ENCODE measurements at regions not wholly inside any gene's neighbourhood (a gene's known extent, or its start where the extent isn't known, plus 50 kb on each side); places are given as distances from the start of the nearest gene placed in this dataset.

DNA sequence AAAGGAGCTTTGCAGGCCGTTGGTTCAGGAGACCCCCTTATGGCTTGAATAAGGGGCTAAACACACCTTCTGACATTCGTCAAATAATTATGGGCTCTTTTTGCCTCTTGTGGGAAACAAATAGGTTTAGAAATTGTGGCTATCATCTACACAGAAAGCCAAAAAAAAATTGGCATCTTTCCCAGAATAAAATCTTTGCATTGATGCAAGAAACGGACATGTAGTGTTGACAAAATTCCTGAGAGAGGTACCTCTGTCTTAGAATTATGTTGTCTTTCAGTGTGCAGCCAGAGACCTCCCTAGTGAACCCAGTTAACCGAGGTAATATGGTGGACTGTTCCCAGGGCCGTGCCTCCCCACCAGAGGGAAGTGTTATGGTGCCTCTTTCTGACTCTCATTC, 283.9 kb downstream of the SDHAF3 start:
- H3K27me3 ChIP-seq (ENCODE audit: control insufficient read depth in 1 of 2, insufficient read depth in 2 of 2, low read length in 2 of 2): peaks cover 0 to 3% of the 10 kb centered on the region in 2 experiments; a peak in 1 of 5 replicates
- H3K9me3 ChIP-seq (ENCODE audit: low read length): no peaks in the 10 kb centered on the region
- no peaks in the 10 kb centered on the region for H3K36me3 ChIP-seq (replicated peaks in 1 of 2; ENCODE audit: control insufficient read depth in 1 of 2, insufficient read depth in 2 of 2, low read length in 2 of 2)
- CTCF ChIA-PET (ENCODE audit: low intra/inter-chr PET ratio, low total read pairs): no interaction called here
- H3K27ac ChIP-seq (ENCODE audit: extremely low read length, insufficient read depth, low read length): no peak overlapping the region
- WGBS (ENCODE audit: low lambda C conversion rate): 1% methylated on average over 5 of the region's 5 CpGs
- DNase-seq (ENCODE audit: low spot score) (no peak), FAIRE-seq (no peak), ATAC-seq (no peak)
- no TSS peak for BruUV-seq (replicated peaks)
- H3K4me1 ChIP-seq (ENCODE audit: insufficient read depth, low read length): no peaks in the 10 kb centered on the region
- no peak overlapping the region for H3K4me3 ChIP-seq (replicated peaks in 1 of 3; ENCODE audit: insufficient read depth in 1 of 3, low read depth in 2 of 3, low read length in 3 of 3)
- POLR2A ChIA-PET: no interaction called here
- no peaks in the 10 kb centered on the region for H4K20me1 ChIP-seq (ENCODE audit: insufficient read depth, low read length)
- in situ Hi-C loops (cut with HindIII; ENCODE audit: extremely low pct_ligation_motif_present, low pct_unique_long_range_greater_than_20kb) (no loop called here), intact Hi-C loops (cut with micrococcal nuclease; ENCODE audit: unreplicated experiment) (no loop called here)
- H3K4me2 ChIP-seq (ENCODE audit: low read depth, low read length): no peak overlapping the region
- H3K79me2 ChIP-seq (ENCODE audit: insufficient read depth, low read length): no peaks in the 10 kb centered on the region
- no peak overlapping the region for H2AFZ ChIP-seq (ENCODE audit: low read length)
- H3K9ac ChIP-seq (ENCODE audit: insufficient read depth, low read depth, low read length): no peak overlapping the region
- TF ChIP-seq ZSCAN22 (CRISPR knock-in tag; IDR thresholded peaks at IDR 0.05) (no peak), ONECUT2 (CRISPR knock-in tag; IDR thresholded peaks at IDR 0.05) (no peak), ZNF510 (CRISPR knock-in tag; IDR thresholded peaks at IDR 0.05; ENCODE audit: low read depth) (no peak), RARA (CRISPR knock-in tag; IDR thresholded peaks at IDR 0.05) (no peak), U2AF2 (IDR thresholded peaks at IDR 0.05; ENCODE audit: low read depth, low read length) (no peak), PLRG1 (conservative IDR thresholded peaks at IDR 0.05) (no peak), ELF1 (CRISPR knock-in tag; IDR thresholded peaks at IDR 0.05) (no peak), TMF1 (CRISPR knock-in tag; IDR thresholded peaks at IDR 0.05; ENCODE audit: low read depth) (no peak)
- TF ChIP-seq, protein P1, sequence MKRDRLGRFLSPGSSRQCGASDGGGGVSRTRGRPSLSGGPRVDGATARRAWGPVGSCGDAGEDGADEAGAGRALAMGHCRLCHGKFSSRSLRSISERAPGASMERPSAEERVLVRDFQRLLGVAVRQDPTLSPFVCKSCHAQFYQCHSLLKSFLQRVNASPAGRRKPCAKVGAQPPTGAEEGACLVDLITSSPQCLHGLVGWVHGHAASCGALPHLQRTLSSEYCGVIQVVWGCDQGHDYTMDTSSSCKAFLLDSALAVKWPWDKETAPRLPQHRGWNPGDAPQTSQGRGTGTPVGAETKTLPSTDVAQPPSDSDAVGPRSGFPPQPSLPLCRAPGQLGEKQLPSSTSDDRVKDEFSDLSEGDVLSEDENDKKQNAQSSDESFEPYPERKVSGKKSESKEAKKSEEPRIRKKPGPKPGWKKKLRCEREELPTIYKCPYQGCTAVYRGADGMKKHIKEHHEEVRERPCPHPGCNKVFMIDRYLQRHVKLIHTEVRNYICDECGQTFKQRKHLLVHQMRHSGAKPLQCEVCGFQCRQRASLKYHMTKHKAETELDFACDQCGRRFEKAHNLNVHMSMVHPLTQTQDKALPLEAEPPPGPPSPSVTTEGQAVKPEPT (CRISPR knock-in tag; IDR thresholded peaks at IDR 0.05; ENCODE audit: low read depth): no peak
- TF ChIP-seq, protein P2, sequence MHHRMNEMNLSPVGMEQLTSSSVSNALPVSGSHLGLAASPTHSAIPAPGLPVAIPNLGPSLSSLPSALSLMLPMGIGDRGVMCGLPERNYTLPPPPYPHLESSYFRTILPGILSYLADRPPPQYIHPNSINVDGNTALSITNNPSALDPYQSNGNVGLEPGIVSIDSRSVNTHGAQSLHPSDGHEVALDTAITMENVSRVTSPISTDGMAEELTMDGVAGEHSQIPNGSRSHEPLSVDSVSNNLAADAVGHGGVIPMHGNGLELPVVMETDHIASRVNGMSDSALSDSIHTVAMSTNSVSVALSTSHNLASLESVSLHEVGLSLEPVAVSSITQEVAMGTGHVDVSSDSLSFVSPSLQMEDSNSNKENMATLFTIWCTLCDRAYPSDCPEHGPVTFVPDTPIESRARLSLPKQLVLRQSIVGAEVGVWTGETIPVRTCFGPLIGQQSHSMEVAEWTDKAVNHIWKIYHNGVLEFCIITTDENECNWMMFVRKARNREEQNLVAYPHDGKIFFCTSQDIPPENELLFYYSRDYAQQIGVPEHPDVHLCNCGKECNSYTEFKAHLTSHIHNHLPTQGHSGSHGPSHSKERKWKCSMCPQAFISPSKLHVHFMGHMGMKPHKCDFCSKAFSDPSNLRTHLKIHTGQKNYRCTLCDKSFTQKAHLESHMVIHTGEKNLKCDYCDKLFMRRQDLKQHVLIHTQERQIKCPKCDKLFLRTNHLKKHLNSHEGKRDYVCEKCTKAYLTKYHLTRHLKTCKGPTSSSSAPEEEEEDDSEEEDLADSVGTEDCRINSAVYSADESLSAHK (CRISPR knock-in tag; IDR thresholded peaks at IDR 0.05; ENCODE audit: borderline replicate concordance): no peak
- TF ChIP-seq, protein P3, sequence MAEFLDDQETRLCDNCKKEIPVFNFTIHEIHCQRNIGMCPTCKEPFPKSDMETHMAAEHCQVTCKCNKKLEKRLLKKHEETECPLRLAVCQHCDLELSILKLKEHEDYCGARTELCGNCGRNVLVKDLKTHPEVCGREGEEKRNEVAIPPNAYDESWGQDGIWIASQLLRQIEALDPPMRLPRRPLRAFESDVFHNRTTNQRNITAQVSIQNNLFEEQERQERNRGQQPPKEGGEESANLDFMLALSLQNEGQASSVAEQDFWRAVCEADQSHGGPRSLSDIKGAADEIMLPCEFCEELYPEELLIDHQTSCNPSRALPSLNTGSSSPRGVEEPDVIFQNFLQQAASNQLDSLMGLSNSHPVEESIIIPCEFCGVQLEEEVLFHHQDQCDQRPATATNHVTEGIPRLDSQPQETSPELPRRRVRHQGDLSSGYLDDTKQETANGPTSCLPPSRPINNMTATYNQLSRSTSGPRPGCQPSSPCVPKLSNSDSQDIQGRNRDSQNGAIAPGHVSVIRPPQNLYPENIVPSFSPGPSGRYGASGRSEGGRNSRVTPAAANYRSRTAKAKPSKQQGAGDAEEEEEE (CRISPR knock-in tag; IDR thresholded peaks at IDR 0.05; ENCODE audit: borderline replicate concordance): no peak
- TF ChIP-seq, protein P4, sequence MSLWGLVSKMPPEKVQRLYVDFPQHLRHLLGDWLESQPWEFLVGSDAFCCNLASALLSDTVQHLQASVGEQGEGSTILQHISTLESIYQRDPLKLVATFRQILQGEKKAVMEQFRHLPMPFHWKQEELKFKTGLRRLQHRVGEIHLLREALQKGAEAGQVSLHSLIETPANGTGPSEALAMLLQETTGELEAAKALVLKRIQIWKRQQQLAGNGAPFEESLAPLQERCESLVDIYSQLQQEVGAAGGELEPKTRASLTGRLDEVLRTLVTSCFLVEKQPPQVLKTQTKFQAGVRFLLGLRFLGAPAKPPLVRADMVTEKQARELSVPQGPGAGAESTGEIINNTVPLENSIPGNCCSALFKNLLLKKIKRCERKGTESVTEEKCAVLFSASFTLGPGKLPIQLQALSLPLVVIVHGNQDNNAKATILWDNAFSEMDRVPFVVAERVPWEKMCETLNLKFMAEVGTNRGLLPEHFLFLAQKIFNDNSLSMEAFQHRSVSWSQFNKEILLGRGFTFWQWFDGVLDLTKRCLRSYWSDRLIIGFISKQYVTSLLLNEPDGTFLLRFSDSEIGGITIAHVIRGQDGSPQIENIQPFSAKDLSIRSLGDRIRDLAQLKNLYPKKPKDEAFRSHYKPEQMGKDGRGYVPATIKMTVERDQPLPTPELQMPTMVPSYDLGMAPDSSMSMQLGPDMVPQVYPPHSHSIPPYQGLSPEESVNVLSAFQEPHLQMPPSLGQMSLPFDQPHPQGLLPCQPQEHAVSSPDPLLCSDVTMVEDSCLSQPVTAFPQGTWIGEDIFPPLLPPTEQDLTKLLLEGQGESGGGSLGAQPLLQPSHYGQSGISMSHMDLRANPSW (CRISPR knock-in tag; IDR thresholded peaks at IDR 0.05; ENCODE audit: borderline replicate concordance): no peak

All from HepG2 (cell line).